ENCODE measurements at regions not wholly inside any gene's neighbourhood (a gene's known extent, or its start where the extent isn't known, plus 50 kb on each side); places are given as distances from the start of the nearest gene placed in this dataset.

- no peak for DNase-seq
Observed at GRCh38 chr1:5564578-5565257, 427.5 kb downstream of the NPHP4 start.

GRCh38 chr1:5563861-5564577 is 428.2 kb downstream of the NPHP4 start:
- DNase-seq = no peak

- DNase-seq = no peak
Observed at GRCh38 chr1:5562769-5563168, 429.5 kb downstream of the NPHP4 start.

- no peak for DNase-seq
Observed at GRCh38 chr1:5562331-5562730, 429.9 kb downstream of the NPHP4 start.

GRCh38 chr1:5559078-5559477 is 433.1 kb downstream of the NPHP4 start:
- no peak for DNase-seq

GRCh38 chr1:5555853-5556252 is 436.4 kb downstream of the NPHP4 start:
- DNase-seq = no peak

- DNase-seq = no peak
Observed at GRCh38 chr1:5554784-5555183, 437.4 kb downstream of the NPHP4 start.

GRCh38 chr1:5554111-5554510 is 438.1 kb downstream of the NPHP4 start:
- DNase-seq = no peak

GRCh38 chr1:5552787-5553484 is 439.3 kb downstream of the NPHP4 start:
- DNase-seq = no peak

GRCh38 chr1:5551274-5551975 is 440.8 kb downstream of the NPHP4 start:
- peak; percentile 54 for DNase-seq

GRCh38 chr1:5548266-5548665 is 444.0 kb downstream of the NPHP4 start:
- DNase-seq = no peak

GRCh38 chr1:5543235-5543634 is 449.0 kb downstream of the NPHP4 start:
- DNase-seq = no peak

GRCh38 chr1:5532811-5533210 is 459.4 kb downstream of the NPHP4 start:
- DNase-seq = no peak

- DNase-seq = no peak
Observed at GRCh38 chr1:5526822-5527551, 465.2 kb downstream of the NPHP4 start.

- no peak for DNase-seq
Observed at GRCh38 chr1:5526385-5526750, 465.9 kb downstream of the NPHP4 start.

GRCh38 chr1:5525597-5526384 is 466.4 kb downstream of the NPHP4 start:
- no peak for DNase-seq

GRCh38 chr1:5522531-5523145 is 469.6 kb downstream of the NPHP4 start:
- no peak for DNase-seq

- DNase-seq = no peak
Observed at GRCh38 chr1:5519366-5520135, 472.7 kb downstream of the NPHP4 start.

GRCh38 chr1:5516756-5517155 is 475.5 kb downstream of the NPHP4 start:
- DNase-seq = no peak

- DNase-seq = no peak
Observed at GRCh38 chr1:5515501-5515900, 476.7 kb downstream of the NPHP4 start.

All from hematopoietic multipotent progenitor cell treated with erythropoietin and hydrocortisone succinate and interleukin-3 and kit ligand, for 4 days (in vitro differentiated cells).